T-cell (primary cell): ENCODE measurements at regions not wholly inside any gene's neighbourhood (a gene's known extent, or its start where the extent isn't known, plus 50 kb on each side); places are given as distances from the start of the nearest gene placed in this dataset.

Experiments used
- ATAC-seq, 4 experiments: fragments of 200-7000 bp in 3 of 4; fragments of 150-1000 bp in 1 of 4; cut with Tn5 transposase; replicated peaks in 1 of 4; 1 replicate in 3 of 4; 2 replicates in 1 of 4; pipeline ENCODE4 v1.10.0; 2021; ENCODE audit warnings: moderate library complexity in 3 of 4, mild to moderate bottlenecking in 2 of 4, moderate number of reproducible peaks in 1 of 4
- CTCF ChIA-PET, 2 donors: fragments of 300-600 bp; sonication (Branson Sonifier 250); formaldehyde crosslinking; loops; one replicate each; lab custom pipeline; 2022; ENCODE audit warnings: antibody characterized with exemption in 2 of 2; lab: Charles Lee
- POLR2A ChIA-PET, 2 donors: fragments of 300-600 bp; sonication (Branson Sonifier 250); formaldehyde crosslinking; loops; one replicate each; lab custom pipeline; 2022; ENCODE audit warnings: antibody characterized with exemption in 2 of 2; lab: Charles Lee
- DNase-seq, 35 experiments: peaks; one replicate each; pipeline versions ENCODE4 v3.0.0 to v3.0.0-alpha.2; 2013 to 2023
- H3K27ac ChIP-seq: one replicate; pipeline ENCODE4 v1.5.1; 2013; ENCODE audit warnings: low read length
- H3K27me3 ChIP-seq, 2 experiments: replicated peaks in 1 of 2; 1 replicate in 1 of 2; 2 replicates in 1 of 2; pipeline versions ENCODE4 v1.6.1 to v1.7.0; 2013; ENCODE audit warnings: low read length in 1 of 2, mixed read lengths in 1 of 2; ENCODE audit not compliant: control insufficient read depth in 2 of 2, insufficient read depth in 2 of 2; ENCODE audit errors: extremely low read depth in 1 of 2
- H3K36me3 ChIP-seq, 2 donors: 1 replicate in 1 of 2; 2 replicates in 1 of 2; pipeline versions ENCODE4 v1.6.1 to v1.7.0; 2013; ENCODE audit warnings: low read length in 1 of 2; ENCODE audit not compliant: control insufficient read depth in 2 of 2, insufficient read depth in 1 of 2; ENCODE audit errors: extremely low read depth in 1 of 2
- H3K4me1 ChIP-seq, 2 experiments: 1 replicate in 1 of 2; 2 replicates in 1 of 2; pipeline versions ENCODE4 v1.6.1 to v1.7.0; 2013; ENCODE audit warnings: low read length in 2 of 2, mixed read lengths in 1 of 2; ENCODE audit not compliant: insufficient read depth in 2 of 2, control insufficient read depth in 1 of 2; ENCODE audit errors: extremely low read depth in 1 of 2
- H3K4me3 ChIP-seq, 2 donors: 1 replicate in 1 of 2; 2 replicates in 1 of 2; pipeline versions ENCODE4 v1.5.1 to v1.7.0; 2013; ENCODE audit warnings: mild to moderate bottlenecking in 2 of 2, low read length in 1 of 2, moderate library complexity in 1 of 2; ENCODE audit not compliant: control insufficient read depth in 1 of 2; ENCODE audit errors: extremely low read depth in 1 of 2
- H3K9me3 ChIP-seq: 2 replicates; pipeline ENCODE4 v1.7.0; 2013
- H3K27ac Mint-ChIP-seq, 2 donors: one replicate each; pipeline ENCODE4 v1.8.0; 2020 to 2021; ENCODE audit warnings: mild to moderate bottlenecking in 2 of 2, mixed read lengths in 2 of 2
- H3K27me3 Mint-ChIP-seq, 2 donors: one replicate each; pipeline ENCODE4 v1.8.0; 2021 to 2022; ENCODE audit warnings: mixed read lengths in 2 of 2
- H3K36me3 Mint-ChIP-seq: one replicate; pipeline ENCODE4 v1.8.0; 2021; ENCODE audit warnings: mixed read lengths
- H3K4me1 Mint-ChIP-seq, 3 donors: one replicate each; pipeline ENCODE4 v1.8.0; 2020 to 2022; ENCODE audit warnings: mixed read lengths in 3 of 3, mild to moderate bottlenecking in 1 of 3
- H3K4me3 Mint-ChIP-seq, 3 donors: one replicate each; pipeline ENCODE4 v1.8.0; 2020 to 2022; ENCODE audit warnings: mild to moderate bottlenecking in 3 of 3, mixed read lengths in 3 of 3, moderate library complexity in 3 of 3
- H3K9me3 Mint-ChIP-seq, 3 donors: one replicate each; pipeline ENCODE4 v1.8.0; 2020 to 2022; ENCODE audit warnings: mixed read lengths in 3 of 3
- WGBS: methylation state at CpG from one replicate; pipeline ENCODE4 v1.1.5; 2013; ENCODE audit warnings: missing lambda C conversion rate; ENCODE audit not compliant: insufficient coverage; 5-methylcytosine and 5-hydroxymethylcytosine counted together

- Mint-ChIP-seq H3K27ac (no peak overlapping the region), H3K9me3 (peaks cover 12 to 28% (median 18%) of the 10 kb centered on the region in 3 donors), H3K4me1 (no peaks in the 10 kb centered on the region), H3K4me3 (no peak overlapping the region), H3K36me3 (no peaks in the 10 kb centered on the region), H3K27me3 (no peaks in the 10 kb centered on the region)
- H3K4me1 ChIP-seq: no peaks in the 10 kb centered on the region
- POLR2A ChIA-PET: no interaction called here
- ATAC-seq: no peak
- no peak overlapping the region for H3K27ac ChIP-seq
- CTCF ChIA-PET: interaction anchor here in 1 of 2 donors (0.6 kb wide), 1 partner anchor 180 kb away, joined by 3 read pairs; no protein-coding TSS in a partner anchor
- peaks cover 4% of the 10 kb centered on the region for H3K9me3 ChIP-seq
- H3K27me3 ChIP-seq: no peaks in the 10 kb centered on the region
- H3K4me3 ChIP-seq: no peak overlapping the region
- no CpG with 5 or more reads among the region's 2 CpGs for WGBS
- H3K36me3 ChIP-seq: no peaks in the 10 kb centered on the region
- DNase-seq: no peak
Measured at GRCh38 chr4:30396772-30397475, 323.2 kb upstream of the PCDH7 start.

GRCh38 chr4:30399476-30399875 lies 320.7 kb upstream of the PCDH7 start:
- no CpG with 5 or more reads among the region's 1 CpG for WGBS
- Mint-ChIP-seq H3K4me1 (no peaks in the 10 kb centered on the region), H3K4me3 (no peak overlapping the region), H3K9me3 (peaks cover 9 to 22% (median 14%) of the 10 kb centered on the region in 3 donors), H3K27ac (no peak overlapping the region), H3K27me3 (no peaks in the 10 kb centered on the region), H3K36me3 (no peaks in the 10 kb centered on the region)
- Histone ChIP-seq H3K36me3 (no peaks in the 10 kb centered on the region), H3K27me3 (no peaks in the 10 kb centered on the region), H3K27ac (no peak overlapping the region), H3K4me1 (no peaks in the 10 kb centered on the region), H3K4me3 (no peak overlapping the region), H3K9me3 (peaks cover 7% of the 10 kb centered on the region)
- DNase-seq (no peak), ATAC-seq (no peak)
- ChIA-PET CTCF (no interaction called here), POLR2A (no interaction called here)

- Mint-ChIP-seq H3K36me3 (no peaks in the 10 kb centered on the region), H3K4me1 (no peaks in the 10 kb centered on the region), H3K4me3 (no peak overlapping the region), H3K9me3 (peaks cover 0 to 24% (median 14%) of the 10 kb centered on the region in 3 donors), H3K27me3 (no peaks in the 10 kb centered on the region), H3K27ac (no peak overlapping the region)
- Histone ChIP-seq H3K27ac (no peak overlapping the region), H3K4me3 (no peak overlapping the region), H3K36me3 (no peaks in the 10 kb centered on the region), H3K4me1 (no peaks in the 10 kb centered on the region), H3K27me3 (no peaks in the 10 kb centered on the region), H3K9me3 (peaks cover 7% of the 10 kb centered on the region)
- DNase-seq: no peak
- ATAC-seq: no peak
- CTCF ChIA-PET: no interaction called here
- no CpG with 5 or more reads among the region's 2 CpGs for WGBS
- POLR2A ChIA-PET: interaction anchor here in 1 of 2 donors (0.6 kb wide), 1 partner anchor 1110 kb away, joined by 3 read pairs; no protein-coding TSS in a partner anchor
Measured at GRCh38 chr4:30402276-30402675, 317.9 kb upstream of the PCDH7 start.

- H3K27me3 ChIP-seq: no peaks in the 10 kb centered on the region
- no peak overlapping the region for H3K4me3 ChIP-seq
- Mint-ChIP-seq H3K27me3 (no peaks in the 10 kb centered on the region), H3K27ac (no peak overlapping the region), H3K36me3 (no peaks in the 10 kb centered on the region), H3K4me3 (no peak overlapping the region), H3K4me1 (no peaks in the 10 kb centered on the region), H3K9me3 (peaks cover 19 to 44% (median 31%) of the 10 kb centered on the region in 3 donors)
- no peaks in the 10 kb centered on the region for H3K36me3 ChIP-seq
- H3K27ac ChIP-seq: no peak overlapping the region
- ChIA-PET POLR2A (no interaction called here), CTCF (no interaction called here)
- no peaks in the 10 kb centered on the region for H3K4me1 ChIP-seq
- ATAC-seq (no peak), DNase-seq (no peak)
- H3K9me3 ChIP-seq: no peaks in the 10 kb centered on the region
Measured at GRCh38 chr4:30413915-30414314, 306.3 kb upstream of the PCDH7 start.

- Histone ChIP-seq H3K36me3 (no peaks in the 10 kb centered on the region), H3K27me3 (no peaks in the 10 kb centered on the region), H3K27ac (no peak overlapping the region), H3K9me3 (no peaks in the 10 kb centered on the region), H3K4me1 (no peaks in the 10 kb centered on the region), H3K4me3 (no peak overlapping the region)
- POLR2A ChIA-PET: no interaction called here
- CTCF ChIA-PET: no interaction called here
- ATAC-seq (no peak), DNase-seq (no peak)
- Mint-ChIP-seq H3K36me3 (no peaks in the 10 kb centered on the region), H3K9me3 (peaks cover 13 to 39% (median 35%) of the 10 kb centered on the region in 3 donors), H3K4me1 (no peaks in the 10 kb centered on the region), H3K4me3 (no peak overlapping the region), H3K27me3 (no peaks in the 10 kb centered on the region), H3K27ac (no peak overlapping the region)
- WGBS: 67% methylated on average over 2 of the region's 3 CpGs
Measured at GRCh38 chr4:30416547-30416946, 303.6 kb upstream of the PCDH7 start.

- CTCF ChIA-PET: no interaction called here
- WGBS: 88% methylated on average over 1 of the region's 2 CpGs
- H3K4me1 ChIP-seq: no peaks in the 10 kb centered on the region
- no peaks in the 10 kb centered on the region for H3K36me3 ChIP-seq
- POLR2A ChIA-PET: no interaction called here
- peaks cover 7% of the 10 kb centered on the region for H3K9me3 ChIP-seq
- no peak overlapping the region for H3K4me3 ChIP-seq
- ATAC-seq: no peak
- Mint-ChIP-seq H3K4me3 (no peak overlapping the region), H3K27ac (no peak overlapping the region), H3K4me1 (no peaks in the 10 kb centered on the region), H3K9me3 (peaks cover 23 to 34% (median 27%) of the 10 kb centered on the region in 3 donors), H3K27me3 (no peaks in the 10 kb centered on the region), H3K36me3 (no peaks in the 10 kb centered on the region)
- no peak for DNase-seq
- H3K27ac ChIP-seq: no peak overlapping the region
- H3K27me3 ChIP-seq: no peaks in the 10 kb centered on the region
Measured at GRCh38 chr4:30427932-30428331, 292.2 kb upstream of the PCDH7 start.
